ENCODE measurements at regions not wholly inside any gene's neighbourhood (a gene's known extent, or its start where the extent isn't known, plus 50 kb on each side); places are given as distances from the start of the nearest gene placed in this dataset.
"Not testable (repeated sequence)": the region's sequence is repeated elsewhere in the genome, so short reads cannot be mapped to it uniquely, and the experiment has no call there.

DNA sequence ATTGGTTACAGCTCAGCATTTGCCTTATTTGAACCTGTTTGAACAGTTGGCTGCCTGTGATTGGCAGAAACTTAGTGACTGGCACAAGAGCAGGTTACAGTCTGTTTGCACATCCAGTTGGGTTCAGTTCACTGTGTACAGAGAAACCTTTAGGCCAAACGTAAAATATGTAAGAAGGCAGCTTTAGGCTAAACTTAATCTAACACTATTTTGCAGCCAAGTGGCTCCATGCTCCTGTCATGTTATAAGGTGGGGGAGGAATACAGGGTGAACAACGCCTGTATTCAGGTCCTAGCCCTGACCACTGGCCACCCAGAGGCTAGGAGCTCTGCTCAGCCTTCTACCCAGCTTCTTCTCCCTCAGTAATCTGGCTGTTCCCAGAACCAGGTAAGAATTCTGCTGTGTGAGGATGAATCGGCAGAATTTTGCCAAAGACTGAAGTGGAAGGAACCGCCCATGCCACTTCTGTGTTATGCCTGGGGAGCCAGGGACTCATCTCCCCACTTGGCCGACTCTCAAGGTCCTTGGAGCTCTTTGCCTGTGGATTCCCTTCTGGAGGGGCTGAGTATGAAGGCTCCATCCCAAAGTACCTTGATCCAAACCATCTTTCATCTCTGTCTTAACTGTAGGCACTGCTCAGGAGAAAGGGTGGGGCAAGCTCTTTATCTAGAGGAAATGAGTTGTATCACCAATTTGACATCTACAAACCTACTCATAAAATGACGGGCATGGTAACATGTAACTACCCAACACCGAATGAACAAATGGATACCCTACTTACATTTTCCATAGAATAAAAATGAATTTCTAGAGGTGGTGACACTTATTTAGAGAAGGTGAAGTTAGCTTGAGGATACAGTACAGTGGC is 164.4 kb upstream of the NAMPT start:
- no peak for DNase-seq (ENCODE audit: low spot score)

DNA sequence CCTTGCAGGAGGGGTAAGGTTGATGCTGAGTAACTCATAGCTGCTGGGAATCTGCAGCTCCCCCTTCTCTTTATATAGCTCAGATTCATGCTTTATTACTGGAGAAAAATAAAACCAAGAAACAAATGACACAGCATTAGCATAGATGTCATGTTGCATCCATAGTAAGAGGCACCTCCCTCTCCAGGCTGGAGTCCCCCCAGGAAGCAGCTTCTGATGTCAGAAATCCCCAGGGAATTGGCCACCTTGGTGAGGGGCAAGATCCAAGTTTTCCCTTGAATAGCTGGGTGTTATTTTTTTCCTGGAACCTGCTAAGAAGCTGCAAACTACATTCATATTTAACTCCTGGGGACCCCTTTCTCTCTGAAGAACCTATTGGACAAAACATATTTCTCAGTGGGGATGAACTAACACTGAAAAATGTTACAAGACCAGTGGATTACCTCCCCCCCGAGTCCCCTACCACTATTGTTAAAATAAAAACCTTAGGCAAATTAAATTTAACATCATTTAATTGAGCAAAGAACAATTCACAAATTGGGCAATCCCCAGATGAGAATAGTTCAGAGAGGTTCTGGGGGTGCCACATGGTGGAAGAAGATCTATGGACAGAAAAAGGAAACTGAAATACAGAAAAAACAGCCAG is 163.7 kb upstream of the NAMPT start:
- DNase-seq (ENCODE audit: low spot score), result no peak

DNA sequence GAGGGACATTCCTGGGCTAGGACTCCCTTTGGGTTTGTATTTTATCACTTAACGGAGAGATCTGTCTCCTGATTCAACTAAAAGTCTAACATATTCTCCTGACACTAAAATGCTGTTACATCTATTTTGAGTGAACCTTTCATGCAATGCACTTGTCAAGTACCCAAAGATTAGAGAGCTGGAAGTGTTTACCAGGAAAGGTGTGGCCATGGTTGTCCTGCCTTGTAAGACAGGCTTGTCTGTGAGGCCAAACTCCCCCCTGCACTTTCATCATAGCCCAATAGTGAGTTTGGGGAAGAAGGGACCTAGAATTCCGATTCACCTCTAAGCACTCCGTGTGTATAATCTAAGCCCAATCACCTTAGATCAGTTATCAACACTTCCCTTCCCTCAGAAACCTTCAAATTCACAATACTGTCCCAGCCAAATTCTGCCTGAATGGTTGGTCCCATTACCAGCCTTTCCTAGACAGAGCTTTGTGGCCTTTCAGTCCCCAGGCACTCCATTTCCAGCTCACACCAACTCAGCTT is 162.6 kb upstream of the NAMPT start:
- no peak for DNase-seq (ENCODE audit: low spot score)

DNA sequence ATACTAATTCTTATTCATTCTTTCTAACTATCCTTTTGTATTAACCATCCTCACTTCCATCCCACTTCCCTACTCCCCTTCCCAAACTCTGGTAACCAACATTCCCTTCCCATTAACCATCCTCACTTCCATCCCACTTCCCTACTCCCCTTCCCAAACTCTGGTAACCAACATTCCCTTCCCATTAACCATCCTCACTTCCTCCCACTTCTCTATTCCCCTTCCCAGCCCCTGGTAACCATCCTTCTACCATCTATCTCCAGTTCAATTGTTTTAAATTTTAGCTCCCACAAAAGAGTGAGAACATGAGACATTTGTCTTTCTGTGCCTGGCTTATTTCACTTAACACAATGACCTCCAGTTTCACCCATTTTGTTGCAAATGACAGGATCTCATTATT is 160.6 kb upstream of the NAMPT start:
- not testable (repeated sequence) for DNase-seq (ENCODE audit: low spot score)

DNA sequence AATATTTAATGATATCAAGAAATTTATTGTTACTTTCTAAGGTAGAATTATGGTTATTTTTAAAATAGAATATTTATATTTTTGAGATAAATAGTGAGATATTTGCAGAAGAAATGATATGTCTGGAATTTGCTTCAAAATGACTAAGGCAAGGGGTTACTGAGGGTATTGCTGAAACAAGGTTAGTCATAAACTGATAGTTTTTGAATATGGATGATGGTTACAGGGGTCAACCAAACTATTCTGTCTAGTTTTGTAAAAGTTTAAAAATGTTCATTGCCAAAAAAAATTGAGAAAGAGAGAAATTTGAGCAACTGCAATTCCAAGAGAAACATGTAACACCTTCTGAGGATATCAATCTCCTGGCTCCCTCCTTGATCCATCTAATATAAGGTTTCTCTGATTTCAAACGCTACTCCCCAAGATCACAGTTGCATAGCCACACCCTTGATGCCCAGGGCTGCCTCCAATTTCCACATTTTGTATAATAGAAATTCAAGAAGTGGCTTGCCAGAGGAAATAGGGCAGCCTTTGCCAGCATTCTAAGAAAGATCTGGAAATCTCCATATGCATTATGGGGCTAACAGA is 159.4 kb upstream of the NAMPT start:
- DNase-seq (ENCODE audit: low spot score), result no peak

DNA sequence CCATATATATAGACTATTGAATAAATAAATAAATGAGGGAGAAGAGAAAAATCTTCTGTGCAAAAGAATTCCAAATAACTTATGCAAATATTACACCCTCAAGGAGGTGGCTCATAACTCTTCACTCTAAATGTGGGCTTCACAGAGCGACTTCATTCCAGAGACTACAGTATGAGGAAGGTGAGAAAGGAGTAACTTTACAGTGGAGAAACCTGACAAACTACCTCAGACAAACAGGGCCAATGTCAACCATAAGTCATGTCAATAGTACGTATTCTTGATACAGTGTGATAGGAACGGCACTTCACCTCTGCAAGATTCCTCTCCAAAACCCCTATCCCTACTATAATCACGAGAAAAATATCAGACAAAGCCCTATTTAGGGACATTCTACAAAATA is 158.4 kb upstream of the NAMPT start:
- DNase-seq (ENCODE audit: low spot score), result no peak

DNA sequence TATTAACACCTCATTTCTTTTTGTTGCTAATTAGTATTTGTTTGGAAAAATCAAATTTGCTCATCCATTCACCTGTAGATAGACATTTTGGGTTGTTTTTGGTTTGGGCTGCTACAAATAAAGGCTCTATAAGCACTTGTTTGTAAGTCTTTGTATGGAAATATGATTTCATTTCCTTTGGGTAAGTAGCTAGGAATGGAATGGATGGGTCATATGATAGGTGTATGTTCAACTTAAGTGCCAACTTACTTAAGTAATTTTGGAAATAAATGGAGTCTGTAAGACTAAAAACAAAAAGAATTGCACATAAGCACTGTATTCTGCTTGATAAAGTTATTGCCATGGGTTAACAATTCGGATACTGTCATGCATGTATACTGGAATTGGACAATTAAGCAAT is 157.7 kb upstream of the NAMPT start:
- DNase-seq (ENCODE audit: low spot score), result no peak

DNA sequence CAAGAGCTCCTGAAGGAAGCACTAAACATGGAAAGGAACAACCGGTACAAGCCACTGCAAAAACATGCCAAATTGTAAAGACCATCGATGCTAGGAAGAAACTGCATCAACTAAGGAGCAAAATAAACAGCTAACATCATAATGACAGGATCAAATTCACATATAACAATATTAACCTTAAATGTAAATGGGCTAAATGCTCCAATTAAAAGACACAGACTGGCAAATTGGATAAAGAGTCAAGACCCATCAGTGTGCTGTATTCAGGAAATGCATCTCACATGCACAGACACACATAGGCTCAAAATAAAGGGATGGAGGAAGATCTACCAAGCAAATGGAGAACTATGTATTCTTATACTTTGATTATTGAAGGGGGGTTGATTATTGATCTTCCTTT is 156.6 kb upstream of the NAMPT start:
- not testable (repeated sequence) for DNase-seq (ENCODE audit: low spot score)

DNA sequence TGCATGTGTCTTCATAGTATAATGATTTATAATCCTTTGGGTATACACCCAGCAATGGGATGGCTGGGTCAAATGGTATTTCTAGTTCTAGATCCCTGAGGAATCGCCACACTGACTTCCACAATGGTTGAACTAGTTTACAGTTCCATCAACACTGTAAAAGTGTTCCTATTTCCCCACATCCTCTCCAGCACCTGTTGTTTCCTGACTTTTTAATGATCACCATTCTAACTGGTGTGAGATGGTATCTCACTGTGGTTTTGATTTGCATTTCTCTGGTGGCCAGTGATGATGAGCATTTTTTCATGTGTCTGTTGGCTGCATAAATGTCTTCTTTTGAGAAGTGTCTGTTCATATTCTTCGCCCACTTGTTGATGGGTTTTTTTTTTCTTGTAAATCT is 152.2 kb upstream of the NAMPT start:
- DNase-seq (ENCODE audit: low spot score), result not testable (repeated sequence)

DNA sequence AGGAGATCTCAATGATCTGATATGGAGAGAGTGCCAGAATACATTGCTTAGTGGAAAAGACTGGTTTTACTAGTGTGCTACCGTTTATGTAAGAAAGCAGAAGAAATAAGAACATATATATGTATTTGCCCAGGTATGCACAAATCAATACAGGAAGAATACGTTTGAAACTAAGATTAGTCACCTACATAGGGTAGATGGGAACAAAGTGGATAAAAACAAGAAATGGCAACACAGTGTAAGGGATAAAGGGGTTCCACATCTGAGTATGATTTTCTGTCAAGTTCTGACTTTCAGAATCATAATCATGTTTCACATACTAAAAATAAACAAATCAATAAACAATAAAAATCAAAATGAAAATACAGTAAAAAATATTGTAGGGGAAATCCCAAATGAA is 148.6 kb upstream of the NAMPT start:
- no peak for DNase-seq (ENCODE audit: low spot score)

DNA sequence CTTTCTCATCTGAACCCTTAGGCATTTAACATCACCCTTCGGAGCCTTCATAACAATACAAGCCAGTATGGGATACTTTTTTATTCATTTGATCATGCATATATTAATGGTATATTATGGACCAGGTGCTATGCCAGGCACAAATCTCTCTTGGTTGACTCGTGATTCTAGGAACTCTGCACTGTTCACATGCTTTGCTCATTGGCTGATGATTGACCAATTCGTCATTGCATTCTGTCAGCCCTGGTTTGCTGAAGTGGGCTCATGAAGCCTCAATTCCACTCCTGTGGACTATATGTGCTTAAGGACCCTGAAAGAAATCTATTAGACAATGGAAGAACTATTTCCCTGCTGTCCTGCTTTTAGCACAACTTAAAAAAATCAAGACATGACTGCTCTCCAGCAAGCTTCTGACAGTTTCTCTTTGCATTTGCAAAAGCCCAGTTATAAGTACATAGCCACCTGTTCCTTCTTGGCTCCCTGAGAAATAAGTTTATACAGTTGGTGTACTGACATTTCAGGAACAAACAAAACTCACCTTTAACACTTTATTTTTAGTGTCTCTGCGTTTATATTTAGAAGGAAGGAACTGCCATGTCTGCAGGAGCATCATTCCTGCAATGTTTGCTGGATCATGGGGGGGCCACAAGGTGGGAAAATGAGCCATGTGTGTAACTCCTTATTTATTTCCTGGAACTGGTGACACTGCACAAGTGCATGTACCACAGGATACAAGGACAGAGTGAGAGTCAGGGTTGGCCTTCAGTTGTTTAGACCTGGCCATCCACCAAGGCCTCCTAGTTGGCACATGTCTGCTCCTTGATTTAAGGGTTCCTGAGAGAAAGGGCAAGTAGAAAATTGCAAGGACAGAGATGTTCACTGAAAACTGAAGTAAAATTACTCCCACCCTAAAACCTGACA is 146.0 kb upstream of the NAMPT start:
- DNase-seq (ENCODE audit: low spot score), result no peak

DNA sequence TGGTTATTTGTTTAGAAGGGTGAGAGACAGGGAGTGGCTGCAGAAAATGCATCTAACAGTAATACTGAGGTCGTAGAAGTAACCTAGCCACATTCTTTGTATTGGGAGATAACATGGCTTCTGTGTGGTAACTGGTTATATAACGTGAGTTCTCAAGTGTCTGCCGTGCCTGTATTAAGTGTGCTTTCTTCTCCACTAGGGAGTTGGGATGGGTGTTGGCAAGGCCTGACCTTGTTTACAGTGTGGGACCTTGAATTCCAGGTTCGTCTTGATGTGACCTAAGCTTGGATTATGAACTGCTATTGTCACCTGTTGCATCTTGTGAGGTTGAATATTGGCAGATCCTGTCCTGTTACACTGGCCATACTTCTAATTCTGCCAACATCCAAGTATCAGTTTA is 145.3 kb upstream of the NAMPT start:
- DNase-seq (ENCODE audit: low spot score), result no peak

DNA sequence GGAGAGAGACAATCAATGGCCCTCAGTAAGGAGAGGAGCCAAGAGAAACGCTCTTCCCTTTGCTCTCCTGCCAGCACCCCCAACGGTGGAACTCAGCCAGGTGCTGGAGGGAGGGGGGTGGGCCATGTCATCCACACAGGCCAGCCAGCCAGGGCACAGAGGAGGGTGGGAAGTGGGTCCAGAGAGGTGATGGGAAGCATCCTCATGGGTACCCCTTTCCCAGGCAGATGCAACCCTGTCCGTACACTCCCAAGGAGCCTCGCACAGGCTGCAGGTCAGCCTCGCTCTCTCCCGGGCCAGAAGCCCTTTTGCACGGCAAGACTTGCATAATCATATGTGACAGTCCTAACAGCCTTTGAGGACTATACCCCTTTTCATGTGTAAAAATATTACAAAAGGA is 142.0 kb upstream of the NAMPT start:
- DNase-seq (ENCODE audit: low spot score), result no peak

DNA sequence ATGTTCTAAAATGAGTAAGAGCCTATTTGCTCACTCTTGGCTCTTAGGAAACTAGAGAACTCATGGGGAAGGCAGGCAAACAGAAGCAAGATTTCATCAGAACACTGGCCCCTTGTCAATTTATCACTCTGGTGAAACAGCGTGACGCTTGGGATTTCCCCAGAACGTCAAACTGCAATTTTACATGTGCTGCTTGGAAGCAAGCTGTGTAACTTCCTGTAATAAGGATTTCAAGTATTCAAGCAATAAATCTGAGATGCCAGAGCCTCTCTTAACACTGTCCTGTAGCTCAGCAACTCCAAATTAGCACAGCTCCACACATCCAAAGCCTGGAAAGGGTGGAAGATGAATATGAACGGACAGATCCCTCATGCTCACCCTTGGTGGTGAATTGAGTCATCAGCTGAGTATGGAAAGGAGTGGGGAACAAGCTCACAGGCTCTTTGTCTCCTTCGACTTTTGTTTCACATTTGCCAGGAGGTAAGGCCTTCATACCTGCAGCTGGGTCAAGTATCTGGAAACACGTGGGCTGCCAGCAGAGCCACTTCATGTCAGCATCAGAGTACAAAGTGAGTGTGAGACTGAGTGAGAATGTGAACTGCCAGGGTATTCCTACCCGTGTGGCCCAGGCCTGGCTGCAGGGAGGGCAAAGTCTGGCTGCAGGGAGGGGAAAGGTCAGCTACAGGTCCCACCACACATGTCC is 140.4 kb upstream of the NAMPT start:
- DNase-seq (ENCODE audit: low spot score), result no peak

DNA sequence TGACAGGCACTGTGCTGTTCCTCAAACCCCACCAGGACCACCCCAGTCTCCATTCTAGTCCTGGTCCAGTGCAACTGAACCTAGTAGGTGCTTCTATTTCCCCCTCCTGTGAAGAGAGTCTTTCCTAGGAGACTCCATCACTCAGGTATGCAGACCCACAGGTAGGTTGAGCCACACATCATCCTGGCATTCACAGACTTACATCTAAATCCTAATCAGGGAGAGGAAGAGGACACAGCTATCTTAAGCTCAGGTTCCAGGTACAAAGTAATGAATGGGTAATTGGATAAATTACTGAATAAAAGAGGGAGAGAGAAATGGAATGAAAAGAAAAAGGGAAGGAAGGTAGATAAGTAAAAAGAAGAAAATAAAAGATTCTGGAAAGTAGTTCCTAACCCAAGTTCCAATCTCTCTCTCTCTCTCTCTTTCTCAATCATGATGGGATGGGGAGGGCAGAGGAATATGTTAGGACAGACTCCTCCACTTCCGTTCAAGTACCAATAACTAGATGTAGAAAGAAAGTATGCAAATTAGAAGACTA is 139.8 kb upstream of the NAMPT start:
- DNase-seq (ENCODE audit: low spot score), result no peak

DNA sequence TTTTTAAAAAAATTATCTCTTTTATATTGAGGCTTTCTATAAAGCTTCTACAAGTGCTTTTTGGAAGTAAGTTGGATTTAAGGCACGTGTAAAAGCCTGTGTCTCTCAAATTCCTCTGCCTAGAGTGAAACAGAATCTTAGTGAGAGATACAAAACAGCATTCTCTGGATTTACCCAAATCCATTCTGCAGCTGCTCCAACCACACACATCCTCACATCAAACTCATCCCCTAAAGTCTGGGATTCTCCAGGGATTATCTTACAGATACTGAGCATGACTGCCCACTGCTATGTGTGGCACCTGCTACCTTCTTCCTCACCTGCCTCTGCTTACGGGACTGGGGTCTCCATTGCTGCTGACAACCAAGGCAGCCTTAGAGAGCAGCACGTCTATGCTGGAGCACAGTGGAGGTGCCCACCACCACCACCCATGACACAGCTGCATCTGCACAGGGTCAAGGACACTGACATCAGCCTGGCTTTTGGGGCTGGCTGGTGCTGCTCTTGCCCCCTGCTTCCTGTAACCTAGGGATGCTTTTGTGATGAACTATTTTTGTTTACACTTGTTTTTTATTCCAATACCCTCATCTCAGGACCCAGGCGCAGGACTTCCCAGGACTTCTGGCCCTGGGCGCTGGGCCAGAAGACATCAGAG is 139.2 kb upstream of the NAMPT start:
- DNase-seq (ENCODE audit: low spot score), result no peak

DNA sequence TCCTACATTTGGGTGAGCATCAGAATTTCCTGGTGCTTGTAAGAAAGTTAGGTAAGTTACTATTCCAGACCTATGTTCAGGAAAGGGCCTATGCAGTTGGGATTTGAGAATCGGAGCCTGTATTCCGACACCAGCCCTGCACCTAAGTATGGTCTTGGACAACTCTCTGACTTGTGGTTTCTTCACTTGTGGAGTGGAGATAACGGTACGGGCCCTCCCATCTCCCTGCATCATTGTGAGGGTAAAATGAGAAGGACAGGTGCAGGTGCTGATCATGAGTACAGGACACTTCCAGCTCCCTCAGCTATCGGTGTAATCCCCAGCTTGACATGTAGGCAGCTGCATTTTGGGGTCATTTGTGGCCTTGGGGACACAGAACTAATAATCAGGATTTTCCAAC is 138.3 kb upstream of the NAMPT start:
- no peak for DNase-seq (ENCODE audit: low spot score)

DNA sequence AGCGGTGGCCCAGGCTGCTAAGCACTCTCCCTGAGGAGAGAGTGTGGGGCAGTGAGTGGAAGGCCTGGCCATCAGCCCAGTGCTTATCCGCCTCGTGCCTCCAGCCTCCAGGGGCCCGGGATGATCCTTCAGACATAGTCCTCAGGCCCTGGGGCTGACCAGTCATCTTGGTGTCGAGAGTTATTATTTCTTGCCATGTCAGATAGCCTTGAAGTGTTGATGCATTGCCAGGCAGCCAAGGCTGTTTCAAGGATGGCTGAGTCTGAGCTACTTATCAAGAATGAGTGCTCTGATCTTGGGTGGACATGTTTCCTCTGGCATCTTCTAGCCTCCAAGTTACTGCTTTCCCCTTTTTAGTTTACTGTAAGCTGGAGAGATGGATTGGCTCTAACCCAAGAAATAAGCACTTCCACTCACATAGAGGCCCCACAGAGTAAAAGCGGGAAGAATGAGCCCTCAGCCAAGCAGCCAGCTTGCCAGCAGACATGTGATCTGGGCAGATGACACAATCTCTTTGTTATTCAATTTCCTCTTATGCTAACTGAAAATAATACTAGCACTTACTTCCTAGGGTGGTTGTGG is 136.5 kb upstream of the NAMPT start:
- DNase-seq (ENCODE audit: low spot score), result no peak

DNA sequence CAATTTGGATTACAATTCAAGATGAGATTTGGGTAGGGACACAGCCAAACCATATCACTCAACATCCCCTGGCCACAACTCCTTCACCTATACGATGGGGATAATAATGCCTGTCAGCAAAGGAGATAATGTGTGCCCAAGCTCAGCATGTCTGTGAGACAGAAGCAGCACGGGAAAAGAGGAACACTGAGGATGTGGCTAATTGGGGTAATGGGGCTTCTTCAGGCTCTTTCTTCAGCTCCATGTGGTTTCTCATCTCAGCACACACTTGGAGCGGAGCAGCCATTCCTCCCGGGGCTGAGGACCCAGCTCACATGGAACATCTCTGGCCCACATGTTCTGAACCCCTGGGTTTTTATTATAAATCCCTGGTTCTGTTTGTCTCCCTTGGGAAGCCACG is 136.0 kb upstream of the NAMPT start:
- DNase-seq (ENCODE audit: low spot score), result no peak

DNA sequence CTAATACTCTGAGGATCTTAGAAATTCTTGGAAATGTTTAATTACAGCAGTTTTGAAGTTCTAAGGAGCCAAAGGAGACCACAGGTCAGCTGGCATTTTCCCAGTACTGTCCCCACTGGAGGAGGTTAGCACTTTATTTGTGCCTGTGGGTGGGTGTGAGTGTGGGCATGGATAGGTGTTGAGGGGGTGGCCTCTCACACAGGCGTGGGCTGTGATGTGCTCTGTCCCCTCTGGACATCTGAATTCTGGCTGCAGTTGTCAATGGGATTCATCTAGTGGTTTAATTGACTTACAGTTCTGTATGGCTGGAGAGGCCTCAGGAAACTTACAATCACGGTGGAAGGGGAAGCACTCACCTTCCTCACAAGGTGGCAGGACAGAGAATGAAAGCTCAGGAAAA is 135.4 kb upstream of the NAMPT start:
- DNase-seq (ENCODE audit: low spot score), result no peak
